ENCODE measurements at regions not wholly inside any gene's neighbourhood (a gene's known extent, or its start where the extent isn't known, plus 50 kb on each side); places are given as distances from the start of the nearest gene placed in this dataset.

- no peak for TF ChIP-seq POLR2AphosphoS5 (IDR thresholded peaks at IDR 0.05; ENCODE audit: low read depth)
- TF ChIP-seq, protein P1, sequence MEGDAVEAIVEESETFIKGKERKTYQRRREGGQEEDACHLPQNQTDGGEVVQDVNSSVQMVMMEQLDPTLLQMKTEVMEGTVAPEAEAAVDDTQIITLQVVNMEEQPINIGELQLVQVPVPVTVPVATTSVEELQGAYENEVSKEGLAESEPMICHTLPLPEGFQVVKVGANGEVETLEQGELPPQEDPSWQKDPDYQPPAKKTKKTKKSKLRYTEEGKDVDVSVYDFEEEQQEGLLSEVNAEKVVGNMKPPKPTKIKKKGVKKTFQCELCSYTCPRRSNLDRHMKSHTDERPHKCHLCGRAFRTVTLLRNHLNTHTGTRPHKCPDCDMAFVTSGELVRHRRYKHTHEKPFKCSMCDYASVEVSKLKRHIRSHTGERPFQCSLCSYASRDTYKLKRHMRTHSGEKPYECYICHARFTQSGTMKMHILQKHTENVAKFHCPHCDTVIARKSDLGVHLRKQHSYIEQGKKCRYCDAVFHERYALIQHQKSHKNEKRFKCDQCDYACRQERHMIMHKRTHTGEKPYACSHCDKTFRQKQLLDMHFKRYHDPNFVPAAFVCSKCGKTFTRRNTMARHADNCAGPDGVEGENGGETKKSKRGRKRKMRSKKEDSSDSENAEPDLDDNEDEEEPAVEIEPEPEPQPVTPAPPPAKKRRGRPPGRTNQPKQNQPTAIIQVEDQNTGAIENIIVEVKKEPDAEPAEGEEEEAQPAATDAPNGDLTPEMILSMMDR (IDR thresholded peaks at IDR 0.05; ENCODE audit: insufficient read depth, low read length) = no peak
- no peak for TF ChIP-seq GABPA (IDR thresholded peaks at IDR 0.05; ENCODE audit: low read depth)
Observed at GRCh38 chr2:147547440-147547839, 297.4 kb upstream of the ACVR2A start.

Data from HL-60 (cell line).